GM18526 (cell line): ENCODE measurements at regions not wholly inside any gene's neighbourhood (a gene's known extent, or its start where the extent isn't known, plus 50 kb on each side); places are given as distances from the start of the nearest gene placed in this dataset.

ENCODE experiments used
- POLR2A ChIP-seq: IDR thresholded peaks from 3 replicates; pipeline ENCODE4 v1.6.1; 2011; ENCODE audit not compliant: insufficient read length; ENCODE audit errors: extremely low read depth

DNA sequence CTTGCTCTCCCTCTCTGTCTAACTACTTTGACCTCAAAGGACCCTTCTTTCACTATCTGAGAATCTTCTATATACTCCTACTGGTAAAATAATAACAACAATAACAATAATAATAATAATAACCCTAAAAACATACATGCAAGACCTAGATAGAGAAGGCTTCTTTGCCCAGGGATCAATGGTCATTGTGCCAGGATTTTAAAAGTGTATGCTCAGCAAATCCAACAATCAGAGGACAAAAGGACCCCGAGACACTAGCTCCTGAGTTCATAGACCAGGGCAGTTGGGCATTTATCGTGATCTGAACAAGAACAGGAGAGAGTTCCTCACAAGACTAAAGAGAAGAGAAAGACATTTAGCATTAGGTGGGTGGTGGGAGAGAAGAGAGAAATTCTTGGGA lies 358.5 kb downstream of the DAD1 start:
- TF ChIP-seq POLR2A, result no peak

DNA sequence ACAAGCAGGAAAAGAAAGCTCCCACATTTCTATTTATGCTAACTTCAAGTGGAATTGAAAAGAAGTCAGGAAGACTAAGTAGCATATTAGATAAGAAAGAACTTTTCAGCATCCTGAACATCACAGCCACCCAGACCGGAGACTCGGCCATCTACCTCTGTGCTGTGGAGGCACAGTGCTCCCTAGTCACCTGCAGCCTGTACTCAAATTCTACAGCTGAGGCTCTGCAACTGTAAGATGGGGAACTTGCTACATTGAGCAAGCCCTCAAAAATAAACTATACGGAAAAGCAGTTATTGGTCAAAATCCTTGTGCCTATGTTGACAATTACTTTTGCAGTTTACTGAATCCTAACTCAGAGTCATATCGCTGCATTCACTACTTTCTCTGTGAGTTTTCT lies 361.9 kb downstream of the DAD1 start:
- no peak for TF ChIP-seq POLR2A

DNA sequence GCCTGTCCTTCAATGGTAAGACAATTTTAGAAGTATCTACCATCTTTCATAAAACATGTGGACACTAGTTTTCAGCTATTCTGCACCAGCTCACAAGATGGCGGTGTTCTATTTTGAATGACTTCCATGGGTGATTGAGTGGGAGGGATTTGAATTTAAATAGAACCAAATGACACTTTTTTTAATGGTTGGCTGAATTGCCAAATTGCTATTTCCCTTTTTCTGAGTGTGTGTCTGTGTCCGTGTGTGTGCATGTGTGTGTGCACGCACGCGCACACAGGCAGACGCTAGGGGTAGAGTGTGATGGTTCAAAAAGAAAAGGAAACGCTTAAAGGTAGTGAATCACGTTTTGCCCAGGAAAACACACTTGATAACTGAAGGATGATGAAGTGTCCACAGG lies 362.6 kb downstream of the DAD1 start:
- no peak for TF ChIP-seq POLR2A

DNA sequence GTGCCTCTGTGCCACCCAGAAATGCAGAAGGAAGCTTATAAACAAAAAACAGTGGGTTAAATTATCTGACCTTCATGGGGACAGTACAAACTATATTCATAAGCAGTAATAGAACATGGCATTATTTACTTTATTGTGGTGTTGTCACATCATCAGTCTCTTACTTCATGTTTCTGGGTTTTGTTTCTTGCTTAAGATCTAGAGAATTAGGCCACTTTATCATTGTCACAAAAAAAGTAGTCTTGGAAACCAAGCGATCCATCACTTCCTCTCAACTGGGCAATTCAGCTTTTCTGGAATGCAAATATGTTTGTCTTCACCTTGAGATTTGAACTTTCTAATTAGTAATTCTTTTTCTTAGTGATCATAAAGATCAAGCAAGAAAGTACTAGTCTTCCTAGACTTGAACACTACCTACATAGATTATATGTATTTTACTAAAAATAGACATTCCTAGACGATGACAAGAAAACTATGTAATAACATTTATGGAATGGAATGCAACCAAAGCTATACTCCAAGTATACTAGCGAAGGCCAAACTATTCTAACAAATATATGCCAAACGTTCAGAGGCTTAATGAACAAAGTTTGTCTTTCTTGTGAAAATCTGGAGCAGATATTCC lies 363.4 kb downstream of the DAD1 start:
- TF ChIP-seq POLR2A, result no peak

DNA sequence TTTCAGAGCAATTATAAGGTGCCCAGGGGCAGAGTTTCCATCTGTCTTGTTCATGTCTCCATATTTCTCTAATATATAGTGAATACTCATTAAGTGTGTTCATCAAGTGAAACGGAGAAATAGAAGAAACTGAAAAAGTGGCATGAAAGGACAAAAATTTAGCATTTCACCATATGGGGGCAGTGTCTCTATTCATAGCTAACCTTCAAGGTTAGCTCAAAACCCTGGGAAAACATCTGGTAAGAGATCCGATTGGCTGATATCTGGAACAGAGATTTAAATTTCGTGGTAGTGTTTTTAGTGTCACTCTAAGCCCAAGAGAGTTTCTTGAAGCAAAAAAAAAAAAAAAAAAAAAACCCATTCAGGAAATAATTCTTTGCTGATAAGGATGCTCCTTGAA lies 367.5 kb downstream of the DAD1 start:
- no peak for TF ChIP-seq POLR2A

DNA sequence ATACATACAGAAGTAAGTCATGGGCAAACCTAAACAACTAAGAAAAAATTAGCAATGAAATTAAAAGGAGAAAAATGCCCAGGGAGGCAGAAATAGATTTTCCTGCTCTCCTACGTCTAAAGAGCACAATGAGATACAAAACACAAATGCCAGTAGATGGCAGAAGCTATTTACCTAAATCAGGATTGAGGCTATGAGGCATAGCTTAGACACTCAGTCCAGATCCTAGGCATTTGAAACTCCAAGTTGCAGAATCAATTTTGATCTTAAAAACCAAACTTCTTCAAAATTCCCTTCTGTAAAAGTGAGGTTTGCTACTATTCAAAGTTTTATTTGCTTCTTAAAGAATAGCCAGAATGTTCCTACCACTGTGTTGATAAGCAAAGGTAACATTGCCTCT lies 368.6 kb downstream of the DAD1 start:
- no peak for TF ChIP-seq POLR2A

DNA sequence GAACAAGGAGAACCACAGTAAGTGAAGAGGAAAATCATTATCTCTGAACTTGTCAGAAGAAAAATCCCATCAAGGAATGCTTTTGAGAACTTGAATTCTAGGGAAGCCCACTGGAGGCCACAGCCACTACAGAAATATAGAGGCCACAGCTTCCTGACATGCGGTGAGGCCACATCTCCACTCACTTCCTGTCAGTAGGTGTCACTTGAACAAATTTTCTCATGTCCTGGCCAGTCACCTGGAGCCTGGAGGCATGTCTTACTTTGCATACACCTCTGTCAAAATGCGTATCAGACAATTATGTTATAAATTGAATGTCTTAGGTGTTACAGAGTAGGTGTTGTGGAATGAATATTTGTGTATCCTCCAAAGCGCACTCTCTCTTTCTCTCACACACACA lies 370.3 kb downstream of the DAD1 start:
- no peak for TF ChIP-seq POLR2A

DNA sequence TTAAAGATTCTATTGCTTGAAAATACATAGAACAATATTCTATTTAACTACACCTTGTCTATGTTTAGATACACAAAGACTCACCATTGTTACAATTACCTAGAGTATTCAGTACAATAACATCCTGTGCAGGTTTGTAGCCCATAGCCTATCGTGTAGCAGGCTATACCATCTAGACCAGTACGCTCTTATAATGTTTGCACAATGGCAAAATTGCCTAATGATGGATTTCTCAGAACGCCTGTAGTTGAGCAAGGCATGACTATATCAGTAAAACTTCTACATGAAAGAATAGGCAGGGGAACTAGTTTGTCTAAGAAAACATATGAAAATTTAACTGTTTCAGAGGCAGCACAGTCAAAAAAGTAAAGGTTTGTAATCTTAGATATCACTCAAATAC lies 375.9 kb downstream of the DAD1 start:
- TF ChIP-seq POLR2A, result no peak

DNA sequence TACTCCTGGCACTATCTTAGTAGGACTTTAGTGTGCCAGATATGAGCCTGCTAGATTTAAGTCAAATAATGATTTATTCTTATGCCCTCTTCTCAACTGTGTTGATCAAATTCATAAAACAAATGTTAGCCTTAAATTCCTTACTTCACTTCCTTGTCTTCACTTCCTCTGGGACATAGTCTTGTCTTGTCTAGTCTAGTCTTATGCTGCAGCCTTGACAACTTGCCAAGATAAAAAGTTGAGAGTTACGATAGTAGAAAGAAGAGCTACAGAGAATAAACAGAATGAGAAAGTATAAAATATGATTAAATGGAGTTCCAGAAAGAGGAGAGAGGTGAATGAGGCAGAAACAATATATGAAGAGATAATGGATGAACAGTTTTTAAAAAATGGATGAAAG lies 378.1 kb downstream of the DAD1 start:
- no peak for TF ChIP-seq POLR2A

DNA sequence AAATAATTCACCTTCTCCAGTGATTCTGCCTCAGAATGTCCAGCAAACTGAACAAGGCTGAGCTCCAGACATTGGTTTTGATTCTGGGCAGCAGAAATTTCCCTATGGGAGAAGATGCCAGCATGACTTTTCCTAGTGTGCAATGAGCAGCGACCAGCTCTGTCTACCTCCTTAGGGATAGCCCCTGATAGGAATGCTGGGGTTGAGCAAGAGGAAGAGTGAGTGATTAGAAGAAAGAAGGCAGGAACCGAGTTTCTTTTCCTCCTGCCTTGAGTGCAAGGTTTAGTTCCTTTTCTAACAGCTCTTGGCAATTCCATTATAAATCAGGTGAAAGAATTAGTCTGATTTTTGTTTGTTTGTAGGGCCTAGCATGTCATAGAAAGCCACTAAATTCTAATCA lies 379.0 kb downstream of the DAD1 start:
- no peak for TF ChIP-seq POLR2A

DNA sequence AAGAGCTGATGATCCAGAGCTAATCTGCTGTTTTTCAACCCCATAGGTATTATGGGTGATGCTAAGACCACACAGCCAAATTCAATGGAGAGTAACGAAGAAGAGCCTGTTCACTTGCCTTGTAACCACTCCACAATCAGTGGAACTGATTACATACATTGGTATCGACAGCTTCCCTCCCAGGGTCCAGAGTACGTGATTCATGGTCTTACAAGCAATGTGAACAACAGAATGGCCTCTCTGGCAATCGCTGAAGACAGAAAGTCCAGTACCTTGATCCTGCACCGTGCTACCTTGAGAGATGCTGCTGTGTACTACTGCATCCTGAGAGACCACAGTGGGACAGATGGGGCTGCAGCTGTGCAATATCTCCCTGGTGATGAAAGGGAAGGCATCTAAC lies 386.0 kb downstream of the DAD1 start:
- TF ChIP-seq POLR2A, result no peak

DNA sequence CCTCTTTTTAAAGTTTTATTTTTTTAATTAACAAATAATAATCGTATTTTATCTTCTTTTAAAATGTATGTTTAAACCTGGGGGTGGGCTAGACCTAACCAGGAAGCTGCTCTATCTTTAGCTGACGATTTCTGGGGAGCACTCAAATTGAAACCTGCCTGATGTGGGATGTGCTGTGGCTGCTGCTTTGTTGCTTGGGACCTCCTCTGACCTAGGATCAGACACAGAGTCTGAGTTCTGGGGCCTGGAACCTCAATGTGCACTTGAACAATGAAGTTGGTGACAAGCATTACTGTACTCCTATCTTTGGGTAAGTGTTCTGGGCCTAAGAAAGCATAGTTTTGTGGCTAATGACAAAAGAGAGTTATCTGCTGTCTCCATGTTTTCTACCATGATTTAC lies 386.7 kb downstream of the DAD1 start:
- TF ChIP-seq POLR2A, result no peak

DNA sequence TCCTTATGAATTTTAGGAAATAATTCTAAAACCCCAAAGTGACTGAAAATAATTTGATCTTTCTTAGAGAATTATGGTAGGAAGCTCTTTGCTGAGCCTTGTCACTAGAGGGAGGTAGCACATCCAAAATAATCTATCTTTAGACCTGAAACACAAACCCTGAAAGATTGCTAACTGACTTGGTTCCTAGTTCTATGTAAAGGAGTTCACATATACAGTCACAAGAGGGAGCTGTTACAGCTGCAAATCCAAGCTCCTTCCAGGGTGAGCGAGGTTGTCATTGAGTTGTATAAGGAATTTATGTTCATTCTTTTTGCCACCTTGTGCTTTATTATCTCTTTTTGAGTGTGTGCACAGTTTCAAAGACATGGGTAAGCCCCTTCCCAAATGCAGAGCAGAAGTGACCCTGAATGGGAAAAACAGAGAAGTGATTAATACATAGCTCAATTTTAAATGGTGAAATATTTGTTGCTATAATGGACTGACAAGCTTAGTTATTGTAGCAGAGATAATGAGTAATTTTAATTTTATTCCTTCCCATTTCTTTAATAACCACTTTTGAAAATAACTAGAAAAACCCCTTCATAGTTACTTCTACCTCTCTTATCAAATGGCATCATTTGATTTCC lies 387.9 kb downstream of the DAD1 start:
- TF ChIP-seq POLR2A, result no peak

DNA sequence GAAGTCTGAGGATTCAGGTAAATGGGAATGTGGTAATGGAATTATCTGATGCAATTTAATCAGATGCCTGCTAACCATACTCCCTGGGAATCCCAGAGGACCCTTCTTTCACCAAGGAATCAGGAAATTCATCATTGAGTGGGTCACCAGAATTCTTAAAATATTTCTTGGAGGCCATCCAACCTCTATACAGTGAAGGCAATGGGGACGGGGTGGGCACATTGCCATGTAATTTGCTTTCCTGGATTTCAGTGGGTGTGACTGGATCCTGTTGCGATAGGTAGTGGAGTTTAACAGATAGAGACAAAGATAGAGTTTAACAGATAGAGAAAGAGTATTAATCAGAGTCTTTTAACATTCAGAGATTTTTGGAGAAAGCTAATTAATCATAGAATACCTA lies 394.4 kb downstream of the DAD1 start:
- TF ChIP-seq POLR2A, result no peak

DNA sequence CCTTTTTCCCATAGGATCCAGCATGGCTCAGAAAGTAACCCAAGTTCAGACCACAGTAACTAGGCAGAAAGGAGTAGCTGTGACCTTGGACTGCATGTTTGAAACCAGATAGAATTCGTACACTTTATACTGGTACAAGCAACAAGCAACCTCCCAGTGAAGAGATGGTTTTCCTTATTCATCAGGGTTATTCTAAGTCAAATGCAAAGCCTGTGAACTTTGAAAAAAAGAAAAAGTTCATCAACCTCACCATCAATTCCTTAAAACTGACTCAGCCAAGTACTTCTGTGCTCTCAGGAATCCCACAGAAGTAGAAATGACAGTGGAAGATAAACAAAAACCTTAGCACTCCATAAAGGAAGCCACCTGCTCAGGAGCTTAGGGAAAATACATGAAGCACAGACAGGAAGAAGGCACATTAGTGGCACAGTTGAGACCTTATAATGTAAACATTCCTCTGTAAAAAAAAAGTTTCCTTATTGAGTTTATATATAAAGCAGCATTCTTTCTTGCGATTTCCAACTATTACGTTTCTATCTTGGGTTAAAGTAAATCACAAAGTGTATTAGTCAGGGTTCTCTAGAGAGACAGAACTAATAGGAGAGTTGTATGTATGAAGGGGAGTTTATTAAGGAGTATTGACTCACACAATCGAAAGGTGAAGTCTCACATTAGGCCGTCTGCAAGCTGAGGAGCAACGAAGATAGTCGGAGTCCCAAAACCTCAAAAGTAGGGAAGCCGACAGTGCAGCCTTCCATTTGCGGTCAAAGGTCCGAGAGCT lies 398.4 kb downstream of the DAD1 start:
- TF ChIP-seq POLR2A, result no peak

DNA sequence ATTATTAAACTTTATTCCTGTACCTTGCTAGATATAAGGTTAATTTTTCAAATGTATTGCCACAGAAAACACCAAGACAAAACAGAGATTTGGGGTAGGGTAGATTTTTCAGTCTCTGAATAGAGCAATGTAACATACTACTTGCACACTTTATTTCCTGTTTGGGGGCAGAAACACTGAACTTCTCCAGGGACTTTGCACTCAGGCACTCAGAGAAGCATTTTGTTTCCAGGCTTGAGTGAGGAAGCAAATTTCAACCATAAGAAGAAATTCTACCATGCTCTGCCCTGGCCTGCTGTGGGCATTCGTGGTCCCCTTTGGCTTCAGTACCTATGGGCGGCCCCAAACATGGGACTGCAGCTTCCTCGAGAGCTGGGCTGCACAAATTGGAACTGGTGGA lies 399.1 kb downstream of the DAD1 start:
- no peak for TF ChIP-seq POLR2A
